ENCODE measurements at regions not wholly inside any gene's neighbourhood (a gene's known extent, or its start where the extent isn't known, plus 50 kb on each side); places are given as distances from the start of the nearest gene placed in this dataset.

DNA sequence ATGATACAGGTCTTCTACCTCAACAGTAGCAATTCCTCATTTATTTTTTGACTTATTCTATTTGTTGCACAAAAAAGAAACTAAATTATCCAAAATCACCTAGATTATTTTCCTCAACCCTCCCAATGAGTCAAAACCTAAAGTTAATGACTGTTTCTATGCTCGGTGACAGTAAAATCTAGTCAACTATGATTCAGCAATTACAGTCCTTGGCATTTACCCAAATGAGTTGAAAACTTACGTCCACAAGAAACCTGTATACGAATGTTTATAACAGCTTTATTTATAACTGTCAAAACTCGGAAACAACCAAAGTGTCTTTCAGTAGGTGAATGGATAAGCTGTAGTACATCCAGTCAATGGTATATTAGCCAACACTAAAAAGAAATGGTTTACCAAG lies 439.3 kb downstream of the CBLN2 start:
- H3K9me3 ChIP-seq, result no peaks in the 10 kb centered on the region
- ATAC-seq, result no peak

DNA sequence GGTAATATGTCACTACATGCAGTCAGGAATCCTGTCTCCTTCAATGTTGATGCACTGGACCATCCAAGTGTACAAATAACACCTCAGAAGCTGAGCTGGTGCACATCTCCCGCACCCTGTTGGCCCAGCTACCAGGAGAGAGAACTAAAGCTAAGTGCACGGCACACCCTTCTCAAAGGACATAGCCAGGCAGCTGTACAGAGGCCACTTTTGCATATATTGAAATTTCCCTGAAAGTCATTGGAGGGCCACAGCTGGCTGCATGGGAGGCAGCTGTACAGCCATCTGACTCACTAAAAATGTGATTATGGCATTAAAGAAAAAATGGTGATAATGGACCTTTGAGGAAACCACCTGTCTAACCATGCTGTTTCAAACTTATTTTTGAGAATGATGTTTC lies 441.7 kb downstream of the CBLN2 start:
- Histone ChIP-seq H3K36me3 (no peaks in the 10 kb centered on the region), H3K27me3 (no peaks in the 10 kb centered on the region), H3K4me3 (no peak overlapping the region), H3K4me1 (no peaks in the 10 kb centered on the region), H3K9me3 (no peaks in the 10 kb centered on the region), H3K27ac (no peak overlapping the region)
- ATAC-seq (no peak), DNase-seq (no peak)
- TF ChIP-seq POLR2A (IDR thresholded peaks at IDR 0.05) (no peak), CTCF (IDR thresholded peaks at IDR 0.05) (no peak)
- intact Hi-C loops (cut with DNase I), result no loop called here
- WGBS (ENCODE audit: insufficient coverage, low coverage, low lambda C conversion rate, missing lambda C conversion rate), result 27% methylated on average over 2 of the region's 2 CpGs

More for the DNA sequence above, 439.3 kb downstream of the CBLN2 start:
- no peak for DNase-seq
- no peaks in the 10 kb centered on the region for H3K27me3 ChIP-seq
- no peak for TF ChIP-seq CTCF (IDR thresholded peaks at IDR 0.05)
- no peak for TF ChIP-seq POLR2A (IDR thresholded peaks at IDR 0.05)
- no peak overlapping the region for H3K4me3 ChIP-seq
- WGBS (ENCODE audit: insufficient coverage, low coverage, low lambda C conversion rate, missing lambda C conversion rate), result 66% methylated on average over 4 of the region's 4 CpGs
- no peaks in the 10 kb centered on the region for H3K4me1 ChIP-seq
- H3K27ac ChIP-seq, result no peak overlapping the region
- no peaks in the 10 kb centered on the region for H3K36me3 ChIP-seq
- intact Hi-C loops (cut with DNase I), result no loop called here

- TF ChIP-seq POLR2A (IDR thresholded peaks at IDR 0.05) (no peak), CTCF (IDR thresholded peaks at IDR 0.05) (no peak)
- no peaks in the 10 kb centered on the region for H3K36me3 ChIP-seq
- intact Hi-C loops (cut with DNase I), result no loop called here
- no peaks in the 10 kb centered on the region for H3K4me1 ChIP-seq
- H3K27ac ChIP-seq, result no peak overlapping the region
- no peaks in the 10 kb centered on the region for H3K9me3 ChIP-seq
- H3K27me3 ChIP-seq, result no peaks in the 10 kb centered on the region
- WGBS (ENCODE audit: insufficient coverage, low coverage, low lambda C conversion rate, missing lambda C conversion rate), result 55% methylated on average over 5 of the region's 5 CpGs
- ATAC-seq (no peak), DNase-seq (no peak)
- no peak overlapping the region for H3K4me3 ChIP-seq
These were observed 443.6 kb downstream of the CBLN2 start for GRCh38 chr18:72100465-72101004.

GRCh38 chr18:72091369-72091768 lies 452.8 kb downstream of the CBLN2 start:
- TF ChIP-seq POLR2A (IDR thresholded peaks at IDR 0.05), result no peak
- TF ChIP-seq CTCF (IDR thresholded peaks at IDR 0.05), result no peak
- ATAC-seq (no peak), DNase-seq (no peak)
- WGBS (ENCODE audit: insufficient coverage, low coverage, low lambda C conversion rate, missing lambda C conversion rate), result 24% methylated on average over 5 of the region's 5 CpGs
- no peaks in the 10 kb centered on the region for H3K27me3 ChIP-seq
- no peaks in the 10 kb centered on the region for H3K4me1 ChIP-seq
- intact Hi-C loops (cut with DNase I), result no loop called here
- no peaks in the 10 kb centered on the region for H3K36me3 ChIP-seq
- no peaks in the 10 kb centered on the region for H3K9me3 ChIP-seq
- no peak overlapping the region for H3K4me3 ChIP-seq
- no peak overlapping the region for H3K27ac ChIP-seq

DNA sequence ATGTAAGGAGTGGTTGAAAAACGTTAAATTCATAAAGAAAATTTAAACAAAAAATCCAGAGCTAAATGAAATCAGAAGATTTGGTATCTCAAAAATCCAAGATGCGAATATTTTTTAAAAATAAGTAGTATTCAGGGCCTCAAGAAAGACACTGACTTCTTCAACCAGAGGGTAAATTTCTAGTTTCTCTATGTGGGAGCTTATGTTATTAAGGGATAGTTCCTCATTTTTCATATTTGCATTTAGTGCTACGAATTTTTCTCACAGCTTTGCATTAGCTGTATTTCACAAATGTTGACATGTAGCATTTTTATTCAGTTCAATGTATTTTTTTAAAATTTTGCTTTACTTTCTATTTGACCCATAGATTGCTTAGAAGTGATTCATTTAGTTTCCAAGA lies 454.7 kb downstream of the CBLN2 start:
- Histone ChIP-seq H3K27me3 (no peaks in the 10 kb centered on the region), H3K36me3 (no peaks in the 10 kb centered on the region), H3K9me3 (no peaks in the 10 kb centered on the region), H3K4me1 (no peaks in the 10 kb centered on the region), H3K27ac (no peak overlapping the region), H3K4me3 (no peak overlapping the region)
- 39% methylated on average over 3 of the region's 3 CpGs for WGBS (ENCODE audit: insufficient coverage, low coverage, low lambda C conversion rate, missing lambda C conversion rate)
- ATAC-seq (no peak), DNase-seq (no peak)
- intact Hi-C loops (cut with DNase I), result no loop called here
- TF ChIP-seq CTCF (IDR thresholded peaks at IDR 0.05) (no peak), POLR2A (IDR thresholded peaks at IDR 0.05) (no peak)

All from right lobe of liver (tissue), 6 donors.